OCI-LY1 (cell line): ENCODE measurements at regions not wholly inside any gene's neighbourhood (a gene's known extent, or its start where the extent isn't known, plus 50 kb on each side); places are given as distances from the start of the nearest gene placed in this dataset.

Experiments used
- CTCF ChIP-seq: fragments of 200-600 bp; sonication (generic), shearing (Covaris generic); IDR thresholded peaks from 2 replicates; pipeline ENCODE4 v1.5.1; 2017; ENCODE audit warnings: mild to moderate bottlenecking, antibody characterized with exemption, low read length, moderate library complexity, mixed read lengths
- EZH2 ChIP-seq: fragments of 200-600 bp; sonication (generic), shearing (Covaris generic); IDR thresholded peaks from 2 replicates; pipeline ENCODE4 v1.8.0; 2017; ENCODE audit warnings: borderline replicate concordance, mixed run types, mild to moderate bottlenecking, antibody characterized with exemption, low read length, moderate library complexity, mixed read lengths

- TF ChIP-seq CTCF (no peak), EZH2 (no peak)
Measured at GRCh38 chr2:128624956-128625355, 306.3 kb upstream of the HS6ST1 start.
